CD4-positive, alpha-beta memory T cell (primary cell): ENCODE measurements at regions not wholly inside any gene's neighbourhood (a gene's known extent, or its start where the extent isn't known, plus 50 kb on each side); places are given as distances from the start of the nearest gene placed in this dataset.
A peak's percentile ranks its signal among the peaks of the same experiment; 100 is the strongest.

Source experiments
- CTCF ChIA-PET: fragments of 350-600 bp; sonication (Branson Sonifier 250); formaldehyde crosslinking; loops from one replicate; lab custom pipeline; 2021; ENCODE audit warnings: inconsistent platforms; ENCODE audit not compliant: partially characterized antibody; lab: Charles Lee
- POLR2A ChIA-PET: fragments of 350-600 bp; sonication (Branson Sonifier 250); formaldehyde crosslinking; loops from one replicate; lab custom pipeline; 2021; ENCODE audit not compliant: partially characterized antibody; lab: Charles Lee
- DNase-seq, 5 donors: peaks; one replicate each; pipeline versions ENCODE4 v3.0.0 to v3.0.0-alpha.2; 2020 to 2022; ENCODE audit warnings: mixed read lengths in 1 of 5
- H3K27ac ChIP-seq: one replicate; pipeline ENCODE4 v1.7.0; 2013; ENCODE audit warnings: low read depth, low read length
- H3K27me3 ChIP-seq: 2 replicates; pipeline ENCODE4 v1.7.0; 2013; ENCODE audit warnings: mild to moderate bottlenecking, low read length, moderate library complexity; ENCODE audit not compliant: insufficient read depth
- H3K36me3 ChIP-seq: 2 replicates; pipeline ENCODE4 v1.7.0; 2013; ENCODE audit warnings: mild to moderate bottlenecking, low read length, moderate library complexity; ENCODE audit not compliant: insufficient read depth
- H3K4me1 ChIP-seq: 2 replicates; pipeline ENCODE4 v1.7.0; 2013; ENCODE audit warnings: mild to moderate bottlenecking, low read length, moderate library complexity; ENCODE audit not compliant: insufficient read depth
- H3K4me3 ChIP-seq, 2 donors: one replicate each; pipeline ENCODE4 v1.7.0; 2013; ENCODE audit warnings: low read length in 2 of 2, mild to moderate bottlenecking in 1 of 2
- H3K9me3 ChIP-seq, 2 donors: one replicate each; pipeline ENCODE4 v1.7.0; 2013; ENCODE audit warnings: low read length in 2 of 2, control low read depth in 1 of 2; ENCODE audit not compliant: control insufficient read depth in 1 of 2
- H3K27ac Mint-ChIP-seq, 7 donors: one replicate each; pipeline ENCODE4 v1.8.0; 2020 to 2021; ENCODE audit warnings: mixed read lengths in 7 of 7, mild to moderate bottlenecking in 6 of 7, inconsistent platforms in 3 of 7, moderate library complexity in 3 of 7
- H3K27me3 Mint-ChIP-seq, 2 donors: one replicate each; pipeline ENCODE4 v1.8.0; 2020 to 2021; ENCODE audit warnings: mixed read lengths in 2 of 2
- H3K36me3 Mint-ChIP-seq, 2 donors: one replicate each; pipeline ENCODE4 v1.8.0; 2020 to 2021; ENCODE audit warnings: mixed read lengths in 2 of 2, inconsistent platforms in 1 of 2, mild to moderate bottlenecking in 1 of 2
- H3K4me1 Mint-ChIP-seq, 4 donors: one replicate each; pipeline ENCODE4 v1.8.0; 2020 to 2021; ENCODE audit warnings: mixed read lengths in 4 of 4, mild to moderate bottlenecking in 1 of 4
- H3K4me3 Mint-ChIP-seq, 8 donors: one replicate each; pipeline ENCODE4 v1.8.0; 2020 to 2021; ENCODE audit warnings: mixed read lengths in 8 of 8, mild to moderate bottlenecking in 7 of 8, moderate library complexity in 6 of 8, inconsistent platforms in 3 of 8
- H3K9me3 Mint-ChIP-seq, 8 donors: one replicate each; pipeline ENCODE4 v1.8.0; 2020 to 2021; ENCODE audit warnings: mixed read lengths in 8 of 8, mild to moderate bottlenecking in 5 of 8, inconsistent platforms in 3 of 8, moderate library complexity in 1 of 8
- intact Hi-C: fragments of 100-400 bp; cut with micrococcal nuclease; formaldehyde crosslinking; loops from one replicate; pipeline ENCODE4 v1.15.1; 2023

DNA sequence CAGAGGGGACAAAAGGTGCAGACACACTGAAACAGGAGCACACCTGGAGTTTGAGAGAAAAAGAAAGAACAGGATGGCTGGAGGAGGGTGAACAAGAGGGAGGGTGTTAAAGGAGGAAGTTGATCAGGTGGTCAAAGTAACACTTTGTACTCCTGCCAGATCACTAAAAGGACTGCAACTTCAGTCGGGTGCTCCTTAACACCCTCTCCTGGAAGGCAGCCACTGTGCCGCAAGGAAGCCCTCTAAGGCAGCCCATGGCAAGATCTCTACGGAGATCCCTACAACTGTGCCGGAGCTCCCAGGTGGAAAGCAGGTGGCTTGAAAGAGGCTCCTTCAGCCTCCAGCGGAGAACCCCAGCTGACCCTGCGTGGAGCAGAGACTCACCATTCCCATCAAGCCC is 124.4 kb upstream of the MSX2 start:
- Mint-ChIP-seq H3K36me3 (no peaks in the 10 kb centered on the region), H3K27ac (peak overlapping the region in 2 of 7 donors; percentile 8 to 48), H3K4me3 (peak overlapping the region in 2 of 8 donors; percentile 23 to 51), H3K9me3 (peaks cover 0 to 4% (median 0%) of the 10 kb centered on the region in 8 donors), H3K27me3 (peaks cover 4 to 8% of the 10 kb centered on the region in 2 donors), H3K4me1 (peaks cover 0 to 3% (median 1%) of the 10 kb centered on the region in 4 donors)
- intact Hi-C loops = no loop called here
- Histone ChIP-seq H3K4me3 (no peak overlapping the region), H3K36me3 (no peaks in the 10 kb centered on the region), H3K27ac (no peak overlapping the region), H3K9me3 (no peaks in the 10 kb centered on the region), H3K4me1 (no peaks in the 10 kb centered on the region), H3K27me3 (no peaks in the 10 kb centered on the region)
- POLR2A ChIA-PET = no interaction called here
- DNase-seq = no peak
- CTCF ChIA-PET = no interaction called here

DNA sequence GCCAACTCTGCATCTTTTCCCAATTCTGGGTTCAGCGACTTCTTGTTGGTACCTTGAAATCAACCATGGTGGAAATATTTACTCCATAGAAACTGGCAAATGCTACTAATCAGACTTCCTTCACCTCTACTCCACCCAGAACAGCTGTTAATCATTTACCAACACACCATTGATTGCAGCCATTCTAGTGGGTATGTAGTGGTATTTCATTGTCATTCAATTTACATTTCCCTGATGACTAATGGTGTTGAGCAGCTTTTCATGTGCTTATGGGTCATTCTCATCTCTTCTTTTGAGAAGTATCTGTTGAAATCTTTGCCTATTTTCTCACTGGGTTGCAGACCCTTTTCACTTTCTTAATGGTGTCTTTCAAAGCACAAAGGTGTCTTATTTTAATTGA is 122.4 kb upstream of the MSX2 start:
- CTCF ChIA-PET = no interaction called here
- H3K36me3 Mint-ChIP-seq = no peaks in the 10 kb centered on the region
- H3K9me3 Mint-ChIP-seq = peaks cover 0 to 4% (median 1%) of the 10 kb centered on the region in 8 donors
- Histone ChIP-seq H3K9me3 (no peaks in the 10 kb centered on the region), H3K27me3 (no peaks in the 10 kb centered on the region), H3K27ac (no peak overlapping the region), H3K4me3 (no peak overlapping the region), H3K4me1 (no peaks in the 10 kb centered on the region), H3K36me3 (no peaks in the 10 kb centered on the region)
- no peak for DNase-seq
- no peak overlapping the region for H3K4me3 Mint-ChIP-seq
- peaks cover 7 to 8% of the 10 kb centered on the region in 2 donors for H3K27me3 Mint-ChIP-seq
- H3K27ac Mint-ChIP-seq = no peak overlapping the region
- intact Hi-C loops = no loop called here
- POLR2A ChIA-PET = no interaction called here
- H3K4me1 Mint-ChIP-seq = peaks cover 0 to 3% (median 1%) of the 10 kb centered on the region in 4 donors

DNA sequence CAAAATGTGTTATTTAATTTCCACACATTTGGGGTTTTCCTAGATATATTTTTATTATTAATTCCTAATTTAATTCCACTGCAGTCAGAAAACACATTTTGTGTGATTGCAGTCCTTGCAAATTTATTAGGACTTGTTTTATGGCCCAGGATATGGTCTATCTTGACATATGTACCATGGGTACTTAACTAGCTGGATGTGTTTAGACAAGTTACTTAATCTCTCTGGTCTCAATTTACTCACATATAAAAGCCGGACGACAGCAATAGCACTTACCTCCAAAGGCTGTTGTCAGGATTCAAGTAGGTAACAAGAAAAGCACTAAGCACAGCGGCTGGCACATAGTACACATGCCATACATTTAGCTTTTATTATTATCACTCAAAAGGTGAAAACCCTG is 118.2 kb upstream of the MSX2 start:
- Mint-ChIP-seq H3K4me3 (no peak overlapping the region), H3K36me3 (no peaks in the 10 kb centered on the region), H3K27me3 (peaks cover 6 to 7% of the 10 kb centered on the region in 2 donors), H3K4me1 (peaks cover 0 to 2% (median under 1%) of the 10 kb centered on the region in 4 donors), H3K27ac (no peak overlapping the region), H3K9me3 (peaks cover 0 to 4% (median 3%) of the 10 kb centered on the region in 8 donors)
- Histone ChIP-seq H3K4me1 (no peaks in the 10 kb centered on the region), H3K27ac (no peak overlapping the region), H3K27me3 (no peaks in the 10 kb centered on the region), H3K4me3 (no peak overlapping the region), H3K9me3 (no peaks in the 10 kb centered on the region), H3K36me3 (no peaks in the 10 kb centered on the region)
- DNase-seq = no peak
- CTCF ChIA-PET = no interaction called here
- intact Hi-C loops = no loop called here
- POLR2A ChIA-PET = no interaction called here

DNA sequence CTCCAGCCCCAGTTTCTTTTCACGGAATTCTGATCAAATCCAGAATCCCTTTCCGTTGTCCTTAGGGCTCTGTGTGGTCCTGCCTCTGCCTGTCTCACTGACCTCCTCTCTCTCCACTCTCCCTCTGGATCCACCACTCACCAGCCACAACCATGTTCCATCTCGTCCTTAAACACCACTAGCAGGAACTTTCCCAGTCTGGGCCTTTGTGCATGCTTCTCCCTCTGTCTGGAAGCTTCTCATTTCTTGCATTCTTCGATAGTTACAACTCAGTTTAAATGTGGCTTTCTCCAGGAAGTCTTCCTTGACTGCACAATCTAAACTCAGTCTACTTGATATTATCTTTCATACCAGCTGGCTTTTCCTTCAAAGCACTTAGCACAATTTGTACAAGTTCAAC is 117.7 kb upstream of the MSX2 start:
- no peak overlapping the region for H3K27ac Mint-ChIP-seq
- no peaks in the 10 kb centered on the region for H3K9me3 ChIP-seq
- no peak overlapping the region for H3K27ac ChIP-seq
- H3K36me3 ChIP-seq = no peaks in the 10 kb centered on the region
- no peaks in the 10 kb centered on the region for H3K27me3 ChIP-seq
- no peaks in the 10 kb centered on the region for H3K4me1 ChIP-seq
- no peak overlapping the region for H3K4me3 ChIP-seq
- ChIA-PET POLR2A (no interaction called here), CTCF (no interaction called here)
- no peaks in the 10 kb centered on the region for H3K36me3 Mint-ChIP-seq
- peaks cover 0 to 4% (median 3%) of the 10 kb centered on the region in 8 donors for H3K9me3 Mint-ChIP-seq
- H3K4me3 Mint-ChIP-seq = no peak overlapping the region
- no peak for DNase-seq
- peaks cover 0 to 2% (median under 1%) of the 10 kb centered on the region in 4 donors for H3K4me1 Mint-ChIP-seq
- intact Hi-C loops = no loop called here
- H3K27me3 Mint-ChIP-seq = peaks cover 6 to 7% of the 10 kb centered on the region in 2 donors

DNA sequence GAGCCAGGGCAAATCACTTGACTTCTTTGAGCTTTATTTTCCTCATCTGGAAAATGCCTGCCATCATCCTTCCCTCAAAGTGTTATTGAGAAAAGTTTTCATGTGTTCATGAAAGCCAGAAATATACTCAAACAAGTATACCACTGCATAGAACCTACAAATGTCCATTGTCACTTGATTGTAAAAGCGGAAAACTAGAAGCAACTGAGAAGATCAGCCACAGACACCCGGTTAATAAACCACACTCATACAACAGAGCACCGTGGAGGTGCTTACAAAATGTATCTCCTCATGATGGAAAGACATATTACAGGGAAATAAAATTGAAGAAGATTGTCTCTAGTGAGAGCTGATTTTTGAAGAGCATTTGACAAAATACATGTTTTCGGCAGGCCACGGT is 117.2 kb upstream of the MSX2 start:
- H3K4me3 Mint-ChIP-seq = no peak overlapping the region
- peaks cover 0 to 2% (median under 1%) of the 10 kb centered on the region in 4 donors for H3K4me1 Mint-ChIP-seq
- no peak overlapping the region for H3K27ac ChIP-seq
- ChIA-PET POLR2A (no interaction called here), CTCF (no interaction called here)
- intact Hi-C loops = no loop called here
- no peaks in the 10 kb centered on the region for H3K36me3 ChIP-seq
- H3K4me1 ChIP-seq = no peaks in the 10 kb centered on the region
- DNase-seq = no peak
- H3K9me3 Mint-ChIP-seq = peaks cover 0 to 4% (median 3%) of the 10 kb centered on the region in 8 donors
- peaks cover 6 to 7% of the 10 kb centered on the region in 2 donors for H3K27me3 Mint-ChIP-seq
- no peaks in the 10 kb centered on the region for H3K27me3 ChIP-seq
- H3K4me3 ChIP-seq = no peak overlapping the region
- no peaks in the 10 kb centered on the region for H3K36me3 Mint-ChIP-seq
- H3K27ac Mint-ChIP-seq = no peak overlapping the region
- no peaks in the 10 kb centered on the region for H3K9me3 ChIP-seq

DNA sequence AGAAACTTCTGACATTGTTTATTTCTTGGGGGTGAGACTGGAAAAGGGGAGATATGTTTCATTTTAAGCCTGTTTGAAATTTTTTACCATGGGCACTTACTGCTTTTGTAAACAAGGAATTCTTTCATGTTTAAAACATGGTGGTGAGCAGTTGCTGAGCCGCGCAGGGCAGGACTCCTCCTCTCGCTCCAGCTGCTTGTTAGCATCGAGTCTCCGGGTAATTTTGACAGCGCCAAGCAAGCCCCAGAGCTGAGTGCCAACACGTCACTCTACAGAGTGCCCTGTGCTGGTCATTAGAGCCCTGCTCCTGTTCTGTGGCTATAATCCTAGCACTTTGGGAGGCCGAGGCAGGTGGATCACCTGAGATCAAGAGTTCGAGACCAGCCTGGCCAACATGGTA is 116.5 kb upstream of the MSX2 start:
- Histone ChIP-seq H3K4me1 (no peaks in the 10 kb centered on the region), H3K4me3 (no peak overlapping the region), H3K9me3 (no peaks in the 10 kb centered on the region), H3K27me3 (no peaks in the 10 kb centered on the region), H3K27ac (no peak overlapping the region), H3K36me3 (no peaks in the 10 kb centered on the region)
- no peak for DNase-seq
- peaks cover 0 to 2% (median under 1%) of the 10 kb centered on the region in 4 donors for H3K4me1 Mint-ChIP-seq
- ChIA-PET POLR2A (no interaction called here), CTCF (no interaction called here)
- no peaks in the 10 kb centered on the region for H3K36me3 Mint-ChIP-seq
- peaks cover 0 to 5% (median 3%) of the 10 kb centered on the region in 8 donors for H3K9me3 Mint-ChIP-seq
- H3K27ac Mint-ChIP-seq = no peak overlapping the region
- intact Hi-C loops = no loop called here
- no peak overlapping the region for H3K4me3 Mint-ChIP-seq
- peaks cover 6 to 7% of the 10 kb centered on the region in 2 donors for H3K27me3 Mint-ChIP-seq

DNA sequence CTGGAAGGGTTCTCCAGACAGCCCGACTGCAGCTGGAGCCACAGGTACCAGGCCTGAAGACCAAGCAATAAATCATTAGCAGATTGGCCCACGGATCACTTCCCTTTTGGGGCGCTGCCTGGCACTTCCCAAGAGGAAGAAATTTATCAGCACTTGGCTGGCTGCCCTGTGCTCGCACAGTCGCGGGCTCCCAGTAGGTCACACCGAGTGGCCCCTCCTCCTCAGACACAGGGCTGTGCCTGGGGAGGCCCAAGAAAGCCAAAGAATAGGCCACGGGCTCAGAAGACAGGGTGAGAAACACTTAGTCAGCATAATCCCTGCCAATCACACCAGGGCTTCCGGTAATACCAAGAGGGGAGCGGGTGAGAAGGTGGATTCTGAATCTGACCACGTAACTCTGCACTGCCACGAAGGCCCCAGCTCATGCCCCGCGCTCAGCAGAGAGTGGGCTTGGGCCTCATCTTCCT is 115.7 kb upstream of the MSX2 start:
- H3K36me3 Mint-ChIP-seq = no peaks in the 10 kb centered on the region
- DNase-seq = no peak
- CTCF ChIA-PET = no interaction called here
- no peak overlapping the region for H3K4me3 Mint-ChIP-seq
- peaks cover 0 to 5% (median 2%) of the 10 kb centered on the region in 8 donors for H3K9me3 Mint-ChIP-seq
- Histone ChIP-seq H3K9me3 (no peaks in the 10 kb centered on the region), H3K27me3 (no peaks in the 10 kb centered on the region), H3K4me3 (no peak overlapping the region), H3K4me1 (no peaks in the 10 kb centered on the region), H3K27ac (no peak overlapping the region), H3K36me3 (no peaks in the 10 kb centered on the region)
- intact Hi-C loops = no loop called here
- POLR2A ChIA-PET = no interaction called here
- peaks cover 0 to 2% (median under 1%) of the 10 kb centered on the region in 4 donors for H3K4me1 Mint-ChIP-seq
- peaks cover 6 to 7% of the 10 kb centered on the region in 2 donors for H3K27me3 Mint-ChIP-seq
- H3K27ac Mint-ChIP-seq = no peak overlapping the region
